Urothelium cell line (cell line): ENCODE measurements at regions not wholly inside any gene's neighbourhood (a gene's known extent, or its start where the extent isn't known, plus 50 kb on each side); places are given as distances from the start of the nearest gene placed in this dataset.

Source experiments
- DNase-seq: peaks from one replicate; pipeline ENCODE4 v3.0.0; 2011; ENCODE audit warnings: low spot score, mixed read lengths
- FAIRE-seq: peaks from 2 replicates; lab custom pipeline; 2011; peaks lifted over from hg19 to GRCh38; lab: Jason Lieb, UNC

DNA sequence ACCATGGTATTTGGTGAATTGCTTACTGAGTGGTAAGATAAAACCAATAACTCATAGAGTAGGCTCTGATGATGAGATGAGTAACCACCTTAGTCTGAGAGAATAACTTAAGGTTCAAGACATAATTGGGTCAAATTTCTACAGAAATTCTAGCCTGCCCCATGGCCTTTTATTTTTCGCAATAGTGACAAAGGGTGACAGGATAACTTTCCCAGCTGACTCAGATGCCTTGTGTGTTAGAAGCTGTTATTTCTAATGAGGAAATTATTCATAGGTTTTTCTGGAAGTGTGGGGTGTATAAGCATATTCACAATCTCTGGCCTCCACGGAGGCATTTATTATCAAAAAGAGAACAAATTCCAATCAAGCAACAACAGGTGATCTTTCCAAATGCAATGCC, 159.0 kb downstream of the NUP35 start:
- no peak for FAIRE-seq

DNA sequence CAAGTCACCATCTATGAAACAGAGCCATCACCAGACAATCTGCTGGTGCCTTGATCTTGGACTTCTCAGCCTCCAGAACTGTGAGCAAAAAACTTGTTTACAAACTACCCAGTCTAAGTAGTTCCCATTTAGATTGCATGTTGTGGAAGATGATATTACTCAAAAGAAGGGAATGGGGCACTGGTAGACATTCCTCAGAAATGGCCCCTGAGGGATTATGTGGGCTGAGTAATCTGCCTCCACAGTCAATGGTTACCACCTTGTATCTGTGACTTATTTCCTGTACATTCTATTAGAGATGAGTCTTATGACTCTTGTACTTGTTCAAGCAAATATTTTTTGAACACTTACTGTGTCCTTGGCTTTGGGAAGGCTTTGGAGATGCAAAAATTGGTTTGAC, 160.4 kb downstream of the NUP35 start:
- DNase-seq (peak; percentile 18), FAIRE-seq (no peak)

More for the DNA sequence above, 159.0 kb downstream of the NUP35 start:
- DNase-seq = no peak

DNA sequence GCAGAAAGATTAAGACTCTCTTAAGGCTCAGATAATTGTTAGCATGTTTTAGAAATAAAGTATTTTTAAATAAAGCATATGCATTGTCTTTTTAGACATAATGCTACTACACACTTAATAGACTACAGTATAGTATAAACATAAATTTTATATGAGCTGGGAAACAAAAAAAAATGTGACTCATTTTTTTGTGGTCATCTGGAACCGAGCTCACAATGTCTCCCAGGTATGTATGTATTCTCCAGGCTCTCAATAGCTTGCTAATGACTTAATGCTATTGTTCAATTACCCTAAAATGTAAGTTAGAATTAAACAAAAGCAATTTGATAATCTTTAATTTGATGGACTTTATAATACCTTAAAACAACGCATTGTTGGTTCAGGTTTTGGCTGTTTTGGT, 167.2 kb downstream of the NUP35 start:
- DNase-seq = no peak
- FAIRE-seq = no peak

DNA sequence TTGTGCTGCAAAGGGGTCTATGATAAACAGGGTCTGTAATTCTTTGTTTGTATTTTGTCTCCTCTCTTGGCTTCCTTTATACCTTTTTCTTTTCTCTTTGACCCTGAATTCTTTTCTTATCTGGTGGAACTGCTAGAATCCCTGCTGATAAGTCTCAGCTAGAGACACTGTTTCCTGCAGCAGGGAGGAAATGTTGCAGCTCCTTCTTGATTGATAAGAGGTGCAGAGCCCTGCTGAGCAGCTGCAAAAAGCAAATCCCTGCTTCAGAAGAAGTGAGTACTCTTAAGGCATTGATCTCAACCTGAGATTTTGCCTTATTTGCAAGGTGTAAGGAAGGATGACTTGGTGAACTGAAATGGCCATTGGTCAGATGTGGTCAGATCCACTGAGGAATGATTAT, 167.8 kb downstream of the NUP35 start:
- no peak for FAIRE-seq
- DNase-seq = no peak

DNA sequence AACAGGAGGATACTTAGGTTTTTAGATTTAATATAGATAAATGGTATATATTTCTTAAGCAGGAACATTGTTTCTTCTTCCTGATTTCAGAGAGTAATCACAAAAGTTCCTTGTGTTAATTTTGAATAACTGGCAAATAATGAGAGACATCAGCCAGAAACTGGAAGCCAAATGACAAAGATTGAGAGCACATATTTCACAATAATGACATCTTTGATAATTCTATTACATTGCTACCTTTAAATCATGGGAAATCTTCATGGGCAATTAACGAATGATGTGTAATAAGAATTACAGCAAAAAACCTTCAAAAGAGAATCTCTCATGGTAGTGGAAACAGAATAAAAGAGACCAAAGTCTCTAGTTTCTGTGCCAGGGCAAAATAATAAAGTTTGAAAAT, 215.1 kb downstream of the NUP35 start:
- FAIRE-seq (no peak), DNase-seq (no peak)

DNA sequence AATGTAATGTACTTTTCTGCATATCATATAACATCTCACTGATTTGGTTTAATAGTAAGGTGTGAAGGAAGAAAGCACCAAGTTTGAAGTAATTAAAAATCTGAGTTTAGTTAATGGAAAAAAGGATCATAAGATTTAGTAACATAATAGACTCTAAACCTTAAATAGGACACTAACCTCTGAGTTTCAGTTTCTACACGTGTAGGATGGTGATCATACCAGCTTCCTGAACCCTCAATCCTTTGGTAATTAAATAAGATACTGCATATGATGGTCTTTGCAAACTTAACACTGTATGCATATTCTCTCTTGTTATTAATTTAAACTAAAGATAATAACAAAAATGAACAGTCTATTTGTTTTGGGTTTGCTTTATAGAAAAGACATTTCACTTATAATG, 216.8 kb downstream of the NUP35 start:
- DNase-seq (no peak), FAIRE-seq (no peak)

DNA sequence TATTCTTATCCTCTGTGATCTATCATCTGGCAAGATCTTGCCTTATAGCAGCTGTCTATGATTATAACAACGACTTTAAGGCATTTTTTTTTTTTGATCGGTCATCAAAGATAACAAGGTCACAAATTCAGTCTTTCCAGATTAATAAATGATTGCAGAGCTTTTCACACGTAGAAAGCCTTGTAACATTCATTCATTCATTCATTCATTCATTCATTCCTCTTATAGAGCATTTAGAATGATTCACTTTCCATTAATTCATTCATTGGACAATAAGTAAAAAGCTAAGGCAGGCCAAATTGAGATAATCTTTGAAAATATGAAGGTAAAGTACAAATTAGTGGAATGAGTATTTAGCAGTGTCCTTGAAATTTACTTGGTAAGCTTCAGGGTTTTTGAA, 223.7 kb downstream of the NUP35 start:
- FAIRE-seq = no peak
- DNase-seq = no peak

DNA sequence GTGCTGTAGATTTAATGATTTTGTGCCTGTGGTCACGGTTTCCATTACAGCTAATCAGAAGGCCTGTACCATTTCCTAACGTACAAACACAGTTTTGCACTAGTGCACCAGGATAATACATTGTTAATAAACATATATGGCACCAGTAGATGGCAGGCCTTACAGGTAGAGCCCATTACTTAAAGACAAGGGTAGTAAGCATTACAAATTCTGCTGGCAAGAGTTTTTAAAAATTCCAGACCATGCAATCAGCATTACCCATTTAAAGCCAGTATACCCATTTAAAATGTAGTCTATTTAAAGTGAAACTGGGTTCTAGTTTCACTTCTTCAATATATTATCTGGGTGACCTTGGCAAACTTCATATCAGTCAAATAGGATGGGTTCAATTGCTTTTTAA, 224.2 kb downstream of the NUP35 start:
- no peak for FAIRE-seq
- DNase-seq = no peak

DNA sequence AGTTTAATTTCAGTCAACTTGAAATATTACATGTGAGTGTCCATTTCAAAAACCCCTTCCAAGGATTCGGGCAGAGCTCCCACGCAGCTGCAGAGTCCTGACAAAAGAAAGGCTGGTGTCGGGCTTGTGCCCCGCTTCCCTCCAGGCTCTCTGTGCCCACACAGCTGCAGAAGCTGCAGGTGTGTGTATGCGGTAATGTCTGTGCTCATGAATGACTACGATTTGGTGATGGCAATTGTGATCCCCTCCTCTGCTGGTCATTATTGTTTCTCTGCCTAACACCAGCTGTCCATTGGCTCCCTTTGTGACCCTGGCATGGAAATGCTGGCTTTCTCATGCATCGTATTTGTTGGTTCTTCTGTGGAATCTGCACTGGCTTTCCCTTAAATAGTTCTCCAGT, 224.8 kb downstream of the NUP35 start:
- no peak for FAIRE-seq
- DNase-seq = no peak

DNA sequence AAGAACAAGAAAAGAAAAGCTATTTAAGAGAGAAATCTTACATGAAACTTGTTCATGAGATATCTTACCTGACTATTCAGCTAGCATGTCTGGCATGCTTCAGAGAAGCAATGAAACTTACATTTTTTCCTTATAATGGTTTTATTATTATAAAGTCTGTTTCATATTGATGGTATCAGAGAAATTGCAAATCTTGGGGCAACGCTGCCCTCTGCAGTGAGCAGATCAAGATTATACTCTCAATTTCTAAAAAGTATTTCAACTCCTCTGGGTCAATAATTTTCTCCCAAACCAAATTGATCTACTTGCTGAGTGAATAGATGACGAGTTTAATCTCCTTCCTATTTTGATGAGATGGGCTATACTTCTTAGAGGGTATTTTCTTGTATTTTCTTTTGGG, 235.6 kb downstream of the NUP35 start:
- FAIRE-seq (no peak), DNase-seq (no peak)

DNA sequence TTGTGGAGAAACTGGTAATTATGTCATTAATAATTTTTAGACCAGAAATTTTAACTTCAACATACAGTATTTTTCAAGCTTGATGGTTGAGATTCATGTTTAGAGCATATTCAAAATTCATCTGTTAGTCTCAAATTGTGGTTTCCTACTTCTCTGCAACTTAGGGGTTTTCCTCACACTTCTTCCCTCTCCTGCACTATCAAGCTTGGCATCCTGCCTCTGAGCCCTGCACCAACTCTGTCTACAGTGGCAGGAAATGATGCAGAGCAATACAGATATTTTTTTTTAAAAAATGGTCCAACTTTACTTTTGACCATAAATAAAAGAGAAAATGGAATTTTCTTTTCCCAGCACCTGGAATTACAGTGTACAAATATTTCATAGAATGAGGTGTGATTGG, 247.3 kb downstream of the NUP35 start:
- no peak for DNase-seq
- FAIRE-seq = no peak

DNA sequence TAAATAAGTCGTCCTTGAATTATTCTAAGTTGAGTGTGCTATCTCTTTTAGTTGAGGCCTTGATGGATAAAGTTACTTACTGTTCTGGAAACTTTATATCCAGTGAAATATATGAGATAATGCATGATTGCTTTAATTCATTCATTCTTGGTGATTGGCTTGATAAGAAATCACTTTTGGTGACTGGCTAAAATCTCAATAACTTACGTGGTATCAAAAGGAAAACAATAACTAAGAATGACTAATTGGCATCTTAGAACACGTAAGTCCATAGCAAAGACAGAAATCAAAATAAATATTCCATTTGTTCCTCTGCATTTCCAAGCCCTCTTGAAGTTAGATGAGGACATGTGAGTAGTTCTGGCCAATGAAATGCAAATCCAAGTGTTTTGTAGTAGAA, 251.6 kb downstream of the NUP35 start:
- no peak for FAIRE-seq
- DNase-seq = no peak

DNA sequence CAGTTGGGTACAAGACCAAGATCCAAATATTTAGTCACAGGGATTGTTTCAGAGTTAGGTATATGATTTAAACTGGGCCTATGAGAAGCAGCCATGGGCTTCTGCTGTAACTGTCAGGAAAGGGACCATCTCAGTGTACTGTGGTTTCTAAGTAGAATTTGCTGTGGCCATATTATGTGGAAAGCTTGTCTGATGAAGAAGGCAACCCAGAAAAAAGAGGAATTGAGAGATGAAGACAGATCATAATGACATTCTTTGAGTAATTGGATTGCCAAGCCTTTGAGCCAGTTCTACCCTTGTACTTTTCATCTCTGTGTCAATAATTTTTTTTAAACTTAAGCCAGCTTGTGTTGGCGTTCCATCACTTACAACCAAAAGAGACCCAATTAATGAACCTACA, 259.6 kb downstream of the NUP35 start:
- no peak for FAIRE-seq
- no peak for DNase-seq

DNA sequence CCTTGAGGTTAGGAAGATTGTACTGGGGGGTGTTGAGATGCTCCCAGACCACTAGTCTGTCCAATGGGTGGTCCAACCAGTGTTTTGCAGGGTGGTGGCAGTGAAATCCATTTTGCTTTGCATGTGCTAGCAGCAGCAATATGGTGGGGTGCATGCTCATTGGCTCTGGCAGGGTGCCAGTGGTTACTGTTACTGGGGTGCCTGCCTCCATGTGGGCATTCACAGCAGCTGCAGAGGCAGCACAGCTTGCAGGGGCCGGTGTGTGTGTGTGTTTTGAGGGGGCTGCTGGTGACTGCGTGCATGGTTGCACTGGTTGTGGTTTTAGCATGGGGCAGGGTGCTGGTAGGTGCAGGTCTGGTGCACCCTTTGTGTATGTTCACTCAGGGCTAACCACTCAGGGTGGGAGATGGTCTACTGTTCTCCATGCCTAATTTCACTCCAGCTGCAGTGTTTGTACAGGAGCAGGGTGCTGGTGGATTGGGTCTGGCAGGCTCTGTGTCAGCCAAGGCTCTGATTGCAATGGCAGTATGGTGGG, 265.4 kb downstream of the NUP35 start:
- no peak for FAIRE-seq

DNA sequence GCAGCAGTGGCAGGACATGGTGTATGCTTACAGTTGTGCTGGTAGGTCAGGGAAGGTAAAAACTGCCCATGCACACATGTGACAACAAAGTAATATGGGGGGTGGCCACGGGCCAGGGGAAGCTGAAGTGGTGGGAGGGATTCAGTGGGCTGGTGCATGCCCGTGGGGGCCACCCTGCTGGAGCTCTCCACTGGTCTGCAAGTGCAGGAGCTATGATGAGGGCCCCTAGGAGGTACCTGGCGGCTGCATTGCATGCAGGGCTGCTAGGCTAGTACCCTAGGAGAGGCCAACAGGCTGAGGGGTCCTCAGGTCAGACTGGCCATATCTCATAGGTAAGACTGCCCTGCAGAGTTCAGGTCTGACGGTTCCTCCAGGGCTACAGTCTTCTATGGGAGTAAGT, 265.9 kb downstream of the NUP35 start:
- FAIRE-seq (no peak), DNase-seq (no peak)

More for the DNA sequence above, 265.4 kb downstream of the NUP35 start:
- DNase-seq = no peak

DNA sequence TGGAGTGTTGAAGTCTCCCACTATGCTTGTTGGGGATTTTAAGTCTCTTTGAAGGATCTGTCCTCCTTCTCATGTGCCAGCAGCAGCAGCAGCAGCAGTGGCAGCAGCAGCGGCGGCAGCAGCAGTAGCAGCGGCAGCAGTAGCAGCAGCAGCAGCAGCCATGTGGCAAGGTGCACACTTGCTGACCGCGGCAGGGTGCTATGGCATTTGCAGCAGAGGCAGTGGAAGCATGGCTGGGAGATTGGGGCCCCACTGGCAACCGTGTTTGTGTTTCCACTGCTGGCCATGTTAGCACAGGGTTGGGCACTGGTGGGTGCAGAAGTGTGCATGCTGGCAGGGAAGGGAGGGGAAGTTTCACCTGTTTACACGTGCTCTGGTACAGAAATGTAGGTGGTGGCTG, 280.1 kb downstream of the NUP35 start:
- FAIRE-seq = no peak
- DNase-seq = no peak

DNA sequence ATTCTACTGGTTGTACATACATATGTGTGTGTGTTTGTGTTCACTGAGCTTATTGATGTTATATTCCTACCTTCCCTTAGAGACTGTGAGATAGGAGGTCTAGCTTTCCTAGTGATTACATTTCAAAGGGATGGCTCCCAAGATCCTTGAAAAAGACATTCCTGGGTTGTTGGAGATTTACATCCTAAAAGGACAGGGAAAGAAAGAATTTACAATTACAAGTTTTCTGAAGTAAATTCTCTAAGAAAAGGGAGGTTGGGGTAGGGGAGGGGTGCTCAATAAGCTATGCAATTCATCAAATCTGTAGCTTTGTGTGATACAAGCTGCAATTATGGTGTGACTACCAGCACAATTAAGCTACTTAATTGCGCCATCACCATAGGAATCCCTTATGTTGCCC, 284.3 kb downstream of the NUP35 start:
- DNase-seq (no peak), FAIRE-seq (no peak)

DNA sequence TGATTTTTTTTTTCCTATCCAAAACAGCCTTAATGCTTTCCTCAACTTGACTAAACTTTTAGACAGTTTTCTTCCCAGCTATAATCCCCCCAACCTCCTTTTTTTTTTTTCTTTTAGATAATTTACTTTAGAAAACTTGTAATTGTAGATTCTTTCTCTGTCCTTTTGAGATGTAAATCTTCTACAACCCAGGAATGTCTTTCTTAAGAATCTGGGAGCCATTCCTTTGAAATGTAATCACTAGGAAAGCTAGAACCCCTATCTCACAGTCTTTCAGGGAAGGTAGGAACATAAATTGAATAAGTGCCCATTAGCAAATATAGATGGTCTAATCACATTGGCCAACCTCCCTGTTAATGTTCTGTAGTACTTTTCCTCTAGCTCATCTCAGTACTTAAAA, 285.4 kb downstream of the NUP35 start:
- DNase-seq (no peak), FAIRE-seq (no peak)

DNA sequence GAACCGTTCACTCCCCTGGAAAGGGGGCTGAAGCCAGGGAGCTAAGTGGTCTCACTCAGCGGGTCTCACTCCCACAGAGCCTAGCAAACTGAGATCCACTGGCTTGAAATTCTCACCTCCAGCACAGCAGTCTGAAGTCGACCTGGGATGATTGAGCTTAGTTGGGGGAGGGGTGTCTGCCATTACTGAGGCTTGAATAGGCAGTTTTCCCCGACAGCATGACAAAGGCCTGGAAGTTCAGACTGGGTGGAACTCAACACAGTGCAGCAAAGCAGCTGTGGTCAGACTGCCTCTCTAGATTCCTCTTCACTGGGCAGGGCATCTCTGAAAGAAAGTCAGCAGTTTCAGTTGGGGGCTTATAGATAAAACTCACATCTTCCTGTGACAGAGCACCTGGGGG, 292.5 kb downstream of the NUP35 start:
- DNase-seq = no peak
- no peak for FAIRE-seq

DNA sequence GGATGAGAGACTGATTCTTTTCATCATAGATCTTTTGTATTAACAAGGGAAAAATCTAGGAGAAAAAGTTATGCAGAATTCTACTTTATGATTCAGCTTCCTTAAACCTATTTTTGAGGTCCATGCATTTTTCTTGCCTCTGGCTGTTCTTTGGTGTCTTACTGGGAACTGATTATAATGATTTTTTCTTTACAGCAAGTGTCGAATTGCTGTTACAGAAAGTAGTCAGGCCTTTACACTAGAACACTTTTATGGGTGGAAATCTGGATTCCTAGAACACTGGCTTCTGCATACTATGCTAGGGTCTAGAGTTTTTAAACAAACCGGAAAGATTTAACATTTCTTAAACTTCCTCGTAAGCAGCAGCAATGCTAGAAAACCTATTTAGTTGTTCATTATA, 302.6 kb downstream of the NUP35 start:
- DNase-seq (no peak), FAIRE-seq (no peak)

DNA sequence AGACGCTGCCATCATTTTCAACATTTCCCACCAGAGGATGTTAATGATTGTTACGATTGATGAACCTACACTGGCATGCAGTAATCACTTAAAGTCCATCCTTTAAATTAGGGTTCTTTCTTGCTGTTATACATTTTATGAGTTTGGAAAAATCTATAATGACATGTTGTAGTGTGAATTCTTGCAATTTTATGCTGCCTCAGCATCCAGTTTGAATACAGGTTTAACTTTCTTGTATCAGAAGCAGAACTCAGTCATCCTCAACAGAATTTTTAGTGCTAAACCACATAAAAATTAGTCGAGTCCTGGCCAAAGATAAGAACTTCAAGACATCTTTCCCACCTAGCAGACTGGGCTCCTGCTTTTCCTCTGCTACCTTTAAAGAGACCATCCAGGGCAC, 303.3 kb downstream of the NUP35 start:
- DNase-seq = no peak
- FAIRE-seq = no peak

DNA sequence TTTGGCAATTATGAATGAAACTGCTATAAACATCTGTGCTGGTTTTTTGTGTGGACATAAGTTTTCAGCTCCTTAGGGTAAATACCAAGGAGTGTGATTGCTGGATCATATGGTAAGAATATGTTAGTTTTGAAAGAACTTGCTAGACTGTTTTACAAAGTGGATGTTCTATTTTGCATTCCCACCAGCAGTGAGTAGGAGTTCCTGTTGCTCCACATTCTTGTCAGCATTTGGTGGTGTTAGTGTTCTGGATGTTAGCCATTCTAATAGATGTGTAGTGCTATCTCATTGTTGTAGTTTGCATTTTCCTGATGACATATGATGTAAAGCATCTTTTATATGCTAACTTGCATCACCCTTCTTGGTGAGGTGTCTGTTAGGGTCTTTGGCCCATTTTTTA, 304.6 kb downstream of the NUP35 start:
- DNase-seq (no peak), FAIRE-seq (no peak)

DNA sequence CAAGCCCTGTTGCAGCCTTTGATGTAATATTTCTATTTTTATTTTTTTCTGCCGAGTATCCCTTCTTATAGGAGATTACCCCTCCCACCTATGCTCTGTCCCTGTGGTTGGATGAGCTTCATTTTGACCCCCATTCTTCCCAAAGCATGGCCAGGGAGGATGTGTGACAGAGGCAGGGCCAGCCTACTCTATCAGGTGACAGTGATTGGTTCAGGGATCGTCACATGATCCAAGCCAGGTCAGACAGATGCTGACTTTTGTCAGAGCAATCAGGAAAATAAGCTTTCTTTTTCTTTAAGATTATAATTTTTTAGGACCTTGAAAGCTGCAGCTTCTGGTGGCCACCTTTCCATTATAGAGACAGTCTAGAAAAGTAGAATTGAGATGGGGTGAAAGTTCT, 314.3 kb downstream of the NUP35 start:
- no peak for FAIRE-seq
- DNase-seq = no peak

DNA sequence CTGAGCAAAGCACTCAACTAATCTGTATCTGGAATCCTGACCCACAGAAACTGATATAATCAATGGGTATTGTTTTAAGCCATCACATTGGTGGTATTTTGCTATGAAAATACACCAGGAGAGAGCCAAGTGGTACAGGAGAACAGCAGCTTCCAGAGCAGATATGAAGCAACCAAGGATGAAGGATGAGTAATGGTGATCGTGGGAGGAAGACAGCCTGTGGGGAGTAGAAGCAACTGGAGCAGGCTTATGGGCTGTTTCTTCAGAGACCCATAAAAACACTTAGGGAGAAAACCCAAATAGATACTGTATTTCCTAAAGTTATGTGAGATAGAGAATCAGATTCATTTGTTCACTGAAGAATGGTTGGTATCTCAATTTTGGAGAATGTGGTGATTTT, 330.8 kb downstream of the NUP35 start:
- DNase-seq (no peak), FAIRE-seq (no peak)
